ENCODE measurements at regions not wholly inside any gene's neighbourhood (a gene's known extent, or its start where the extent isn't known, plus 50 kb on each side); places are given as distances from the start of the nearest gene placed in this dataset.

DNA sequence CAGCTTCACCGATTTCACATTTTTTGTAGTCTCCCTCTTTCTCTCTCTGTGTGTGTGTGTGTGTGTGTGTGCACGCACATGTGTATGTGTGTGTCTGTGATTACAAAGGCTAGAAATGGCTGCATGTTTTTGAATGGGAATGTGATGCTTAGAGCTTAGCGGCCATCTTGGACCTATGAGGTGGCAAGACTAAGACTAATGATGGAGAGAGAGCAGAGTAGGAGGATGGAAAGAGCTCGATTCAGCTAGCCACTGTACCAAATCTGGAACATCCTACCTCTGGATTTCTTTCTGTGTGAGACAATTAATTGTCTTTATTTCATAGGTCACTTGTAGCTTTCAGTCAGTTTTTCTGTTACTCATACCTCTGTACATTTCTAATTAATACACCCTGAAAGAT lies 205.1 kb downstream of the PCSK1 start:
- Histone ChIP-seq H3K27me3 (ENCODE audit: insufficient read depth, low read length) (no peaks in the 10 kb centered on the region), H3K9me2 (ENCODE audit: insufficient read depth) (no peaks in the 10 kb centered on the region), H3K79me2 (ENCODE audit: insufficient read depth, low read length) (no peaks in the 10 kb centered on the region), H2AFZ (ENCODE audit: low read depth, low read length, poor library complexity, severe bottlenecking) (no peak overlapping the region), H3K36me3 (ENCODE audit: control insufficient read depth in 1 of 2, insufficient read depth in 2 of 2, low read length in 2 of 2) (no peaks in the 10 kb centered on the region), H3K4me2 (ENCODE audit: low read length) (no peak overlapping the region), H3K27ac (ENCODE audit: low read depth, low read length) (no peak overlapping the region), H4K20me1 (ENCODE audit: insufficient read depth) (no peaks in the 10 kb centered on the region), H3K9ac (ENCODE audit: low read length) (no peak overlapping the region), H3K9me3 (ENCODE audit: control insufficient read depth in 1 of 2, insufficient read depth in 1 of 2, low read depth in 1 of 2, low read length in 2 of 2) (no peaks in the 10 kb centered on the region), H3K4me1 (ENCODE audit: control insufficient read depth in 1 of 2, insufficient read depth in 2 of 2, low read length in 2 of 2) (no peaks in the 10 kb centered on the region), H3K4me3 (replicated peaks in 1 of 2; ENCODE audit: low read depth in 1 of 2, low read length in 2 of 2) (no peak overlapping the region)
- CTCF ChIA-PET: no interaction called here
- POLR2A ChIA-PET: no interaction called here
- DNase-seq (ENCODE audit: low read depth, low spot score) (no peak), ATAC-seq (no peak)
- intact Hi-C loops (cut with micrococcal nuclease): no loop called here
- RAD21 ChIA-PET (ENCODE audit: low non-redundant PET in 1 of 2, low total read pairs in 2 of 2, uncharacterized antibody in 2 of 2, unreplicated experiment in 2 of 2): no interaction called here
- no TSS peak for BruUV-seq (replicated peaks)
- TF ChIP-seq MAX (IDR thresholded peaks at IDR 0.05): no peak

GRCh38 chr5:96226941-96227552 lies 206.0 kb downstream of the PCSK1 start:
- CTCF ChIA-PET: no interaction called here
- Histone ChIP-seq H2AFZ (ENCODE audit: low read depth, low read length, poor library complexity, severe bottlenecking) (no peak overlapping the region), H3K4me1 (ENCODE audit: control insufficient read depth in 1 of 2, insufficient read depth in 2 of 2, low read length in 2 of 2) (no peaks in the 10 kb centered on the region), H3K9me2 (ENCODE audit: insufficient read depth) (no peaks in the 10 kb centered on the region), H3K9me3 (ENCODE audit: control insufficient read depth in 1 of 2, insufficient read depth in 1 of 2, low read depth in 1 of 2, low read length in 2 of 2) (no peaks in the 10 kb centered on the region), H3K4me2 (ENCODE audit: low read length) (no peak overlapping the region), H3K9ac (ENCODE audit: low read length) (no peak overlapping the region), H3K27ac (ENCODE audit: low read depth, low read length) (no peak overlapping the region), H3K4me3 (replicated peaks in 1 of 2; ENCODE audit: low read depth in 1 of 2, low read length in 2 of 2) (no peak overlapping the region), H3K79me2 (ENCODE audit: insufficient read depth, low read length) (no peaks in the 10 kb centered on the region), H4K20me1 (ENCODE audit: insufficient read depth) (no peaks in the 10 kb centered on the region), H3K36me3 (ENCODE audit: control insufficient read depth in 1 of 2, insufficient read depth in 2 of 2, low read length in 2 of 2) (no peaks in the 10 kb centered on the region), H3K27me3 (ENCODE audit: insufficient read depth, low read length) (no peaks in the 10 kb centered on the region)
- DNase-seq (ENCODE audit: low read depth, low spot score) (no peak), ATAC-seq (no peak)
- RAD21 ChIA-PET (ENCODE audit: low non-redundant PET in 1 of 2, low total read pairs in 2 of 2, uncharacterized antibody in 2 of 2, unreplicated experiment in 2 of 2): no interaction called here
- intact Hi-C loops (cut with micrococcal nuclease): no loop called here
- POLR2A ChIA-PET: no interaction called here
- no TSS peak for BruUV-seq (replicated peaks)
- TF ChIP-seq POLR2AphosphoS5 (IDR thresholded peaks at IDR 0.05; ENCODE audit: low read depth, low read length): no peak
- no peak for TF ChIP-seq REST (IDR thresholded peaks at IDR 0.05; ENCODE audit: low read depth)
- TF ChIP-seq, protein P1, sequence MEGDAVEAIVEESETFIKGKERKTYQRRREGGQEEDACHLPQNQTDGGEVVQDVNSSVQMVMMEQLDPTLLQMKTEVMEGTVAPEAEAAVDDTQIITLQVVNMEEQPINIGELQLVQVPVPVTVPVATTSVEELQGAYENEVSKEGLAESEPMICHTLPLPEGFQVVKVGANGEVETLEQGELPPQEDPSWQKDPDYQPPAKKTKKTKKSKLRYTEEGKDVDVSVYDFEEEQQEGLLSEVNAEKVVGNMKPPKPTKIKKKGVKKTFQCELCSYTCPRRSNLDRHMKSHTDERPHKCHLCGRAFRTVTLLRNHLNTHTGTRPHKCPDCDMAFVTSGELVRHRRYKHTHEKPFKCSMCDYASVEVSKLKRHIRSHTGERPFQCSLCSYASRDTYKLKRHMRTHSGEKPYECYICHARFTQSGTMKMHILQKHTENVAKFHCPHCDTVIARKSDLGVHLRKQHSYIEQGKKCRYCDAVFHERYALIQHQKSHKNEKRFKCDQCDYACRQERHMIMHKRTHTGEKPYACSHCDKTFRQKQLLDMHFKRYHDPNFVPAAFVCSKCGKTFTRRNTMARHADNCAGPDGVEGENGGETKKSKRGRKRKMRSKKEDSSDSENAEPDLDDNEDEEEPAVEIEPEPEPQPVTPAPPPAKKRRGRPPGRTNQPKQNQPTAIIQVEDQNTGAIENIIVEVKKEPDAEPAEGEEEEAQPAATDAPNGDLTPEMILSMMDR (IDR thresholded peaks at IDR 0.05 in 2 of 3, conservative IDR thresholded peaks at IDR 0.05 in 1 of 3; ENCODE audit: borderline replicate concordance in 1 of 3, insufficient read depth in 1 of 3, low read depth in 2 of 3, low read length in 2 of 3): no peak
- no peak for TF ChIP-seq MAX (IDR thresholded peaks at IDR 0.05)
- TF ChIP-seq ZBTB33 (IDR thresholded peaks at IDR 0.05; ENCODE audit: extremely low read depth, insufficient replicate concordance, low read length): no peak
- TF ChIP-seq EGR1 (IDR thresholded peaks at IDR 0.05; ENCODE audit: low read depth): no peak
- TF ChIP-seq RAD21 (IDR thresholded peaks at IDR 0.05; ENCODE audit: low read depth): no peak
- no peak for TF ChIP-seq ZNF274 (IDR thresholded peaks at IDR 0.05; ENCODE audit: low read depth, low read length)
- TF ChIP-seq, protein P2, sequence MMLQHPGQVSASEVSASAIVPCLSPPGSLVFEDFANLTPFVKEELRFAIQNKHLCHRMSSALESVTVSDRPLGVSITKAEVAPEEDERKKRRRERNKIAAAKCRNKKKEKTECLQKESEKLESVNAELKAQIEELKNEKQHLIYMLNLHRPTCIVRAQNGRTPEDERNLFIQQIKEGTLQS (IDR thresholded peaks at IDR 0.05): no peak
- no peak for TF ChIP-seq SP1 (IDR thresholded peaks at IDR 0.05; ENCODE audit: low read depth)
- no peak for TF ChIP-seq FOSL1 (IDR thresholded peaks at IDR 0.05; ENCODE audit: low read depth)

All from HCT116 (cell line).